UCSD-AML1 (cell line): ENCODE measurements at regions not wholly inside any gene's neighbourhood (a gene's known extent, or its start where the extent isn't known, plus 50 kb on each side); places are given as distances from the start of the nearest gene placed in this dataset.
"Not testable (repeated sequence)": the region's sequence is repeated elsewhere in the genome, so short reads cannot be mapped to it uniquely, and the experiment has no call there.

Source experiments
- DNase-seq: peaks from one replicate; lab custom pipeline; 2025; ENCODE audit not compliant: unreplicated experiment; lab: John Stamatoyannopoulos, UW

DNA sequence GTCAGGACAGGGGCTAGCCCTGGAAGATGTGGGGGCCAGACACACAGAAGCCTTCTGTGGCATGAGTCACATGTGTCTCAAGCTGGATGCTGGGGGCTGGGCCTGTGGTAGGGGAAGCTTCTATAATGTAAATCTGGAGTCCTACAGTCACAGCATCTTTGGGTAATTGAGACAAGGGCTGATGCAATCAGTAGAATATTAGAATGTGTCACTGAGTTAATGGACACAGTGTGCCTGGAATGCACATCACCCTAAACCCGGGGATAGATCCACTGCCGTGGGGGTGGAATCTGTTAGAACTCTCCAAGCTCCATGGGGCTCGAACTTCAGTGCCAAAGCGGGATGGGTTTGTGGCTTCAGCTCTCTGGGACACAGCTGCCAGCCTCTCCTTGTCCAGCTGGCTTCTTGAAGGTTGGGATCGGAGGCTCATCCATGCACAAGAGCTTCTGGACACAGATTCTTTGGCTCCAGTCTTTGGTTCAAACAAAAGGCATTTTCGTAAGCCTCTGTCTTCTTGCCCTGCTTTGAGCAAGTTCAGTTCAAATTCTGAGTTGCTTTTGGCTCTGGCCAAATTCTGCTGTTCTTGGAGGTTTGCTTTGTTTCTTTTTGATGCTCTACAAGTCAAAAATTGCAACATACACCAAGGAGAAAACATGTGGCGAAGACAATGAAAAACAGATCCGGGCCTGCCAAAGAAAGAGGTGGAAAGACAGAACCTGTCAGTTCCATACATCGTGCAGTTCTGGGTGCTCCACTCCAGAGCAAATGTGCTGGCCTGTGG lies 194.8 kb upstream of the ZNF32 start:
- DNase-seq, result no peak

GRCh38 chr10:43842496-43842895 lies 193.8 kb upstream of the ZNF32 start:
- DNase-seq, result no peak

DNA sequence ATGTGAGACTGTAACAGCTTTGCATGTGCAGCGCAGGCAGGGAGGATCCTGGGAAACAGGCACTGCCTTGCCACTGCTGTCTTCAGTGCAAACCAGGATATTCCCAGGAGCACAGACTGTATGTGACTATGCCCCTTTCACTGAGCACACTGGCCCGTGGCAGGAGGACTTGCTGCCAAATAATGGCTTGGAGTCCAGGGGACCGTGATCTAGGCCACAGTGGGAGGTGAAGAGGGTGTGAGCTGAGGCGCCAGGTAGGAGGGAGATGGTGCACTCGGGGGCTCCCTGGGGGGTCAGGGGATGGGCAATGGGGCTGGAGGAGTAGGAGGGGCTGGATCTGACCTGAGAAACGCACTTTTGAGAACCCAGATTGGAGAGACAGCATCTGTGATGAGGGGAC lies 193.4 kb upstream of the ZNF32 start:
- DNase-seq, result no peak

- DNase-seq, result no peak
Measured at GRCh38 chr10:43839973-43840372, 191.3 kb upstream of the ZNF32 start.

- not testable (repeated sequence) for DNase-seq
Measured at GRCh38 chr10:43834751-43835150, 186.1 kb upstream of the ZNF32 start.

- DNase-seq, result no peak
Measured at GRCh38 chr10:43827853-43828252, 179.2 kb upstream of the ZNF32 start.

DNA sequence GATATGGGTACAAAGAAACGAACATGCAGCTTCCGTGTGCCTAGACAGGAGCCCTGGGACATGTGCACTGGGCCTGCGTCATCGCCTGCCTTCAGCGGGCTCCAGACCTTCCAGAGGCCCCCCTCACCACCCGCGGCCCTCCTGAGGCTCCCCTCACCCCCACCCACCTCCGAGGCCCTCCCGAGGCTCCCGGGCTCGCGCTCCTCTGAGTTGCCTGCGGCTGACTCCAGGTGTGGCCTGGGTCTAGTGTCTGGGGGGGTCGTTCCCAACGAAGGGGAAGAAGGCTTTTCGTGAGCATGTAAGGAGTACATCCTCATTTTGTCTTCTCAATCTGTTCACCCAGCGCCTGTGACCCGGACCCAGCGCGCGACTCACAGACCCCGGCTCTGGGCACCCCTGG lies 177.3 kb upstream of the ZNF32 start:
- DNase-seq, result no peak

GRCh38 chr10:43825421-43825820 lies 176.7 kb upstream of the ZNF32 start:
- DNase-seq, result no peak

- DNase-seq, result no peak
Measured at GRCh38 chr10:43824934-43825333, 176.3 kb upstream of the ZNF32 start.

DNA sequence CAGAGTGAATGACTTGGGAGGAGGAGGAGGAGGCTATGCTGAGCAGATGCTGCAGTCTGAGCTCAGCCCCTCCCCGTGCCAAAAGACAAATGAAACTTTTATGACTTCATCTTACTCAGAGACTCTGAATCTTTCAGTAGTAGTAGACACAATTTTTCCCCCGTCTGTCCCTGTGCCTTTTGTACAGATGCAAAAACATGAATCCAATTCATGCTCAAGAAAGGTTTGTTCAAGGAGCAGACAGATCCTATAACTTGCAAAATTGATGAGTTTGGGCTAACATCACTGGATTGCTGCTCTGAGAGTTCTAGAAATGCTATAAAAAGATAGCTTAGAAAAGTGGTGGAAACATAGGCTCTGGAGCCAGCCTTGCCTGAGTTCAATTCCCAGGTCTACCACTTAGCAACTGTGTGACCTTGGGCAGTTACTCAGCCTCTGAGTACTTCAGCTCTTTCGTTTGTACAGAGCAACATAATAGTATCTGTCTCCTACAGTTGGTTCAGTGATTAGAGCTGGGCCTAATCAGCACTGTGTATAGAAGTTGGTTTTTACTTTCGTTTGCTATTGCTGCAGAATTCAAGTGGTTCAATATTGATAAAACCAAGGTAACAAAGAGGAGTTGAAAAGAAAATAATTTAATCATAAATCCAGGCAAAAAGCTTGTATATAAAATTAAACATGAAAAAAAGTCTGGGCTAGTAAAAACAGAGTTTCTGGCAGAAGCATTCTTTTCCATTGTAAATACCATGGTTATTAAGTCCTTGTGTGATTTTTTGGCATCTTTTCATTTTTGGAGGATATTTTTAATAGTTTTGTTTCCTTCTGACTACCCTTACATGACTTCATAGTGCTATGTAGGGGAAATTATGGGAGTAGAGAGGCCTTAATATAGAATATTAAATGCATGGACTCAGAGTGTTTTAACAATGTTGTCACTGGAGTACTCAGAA lies 174.2 kb upstream of the ZNF32 start:
- DNase-seq, result no peak

DNA sequence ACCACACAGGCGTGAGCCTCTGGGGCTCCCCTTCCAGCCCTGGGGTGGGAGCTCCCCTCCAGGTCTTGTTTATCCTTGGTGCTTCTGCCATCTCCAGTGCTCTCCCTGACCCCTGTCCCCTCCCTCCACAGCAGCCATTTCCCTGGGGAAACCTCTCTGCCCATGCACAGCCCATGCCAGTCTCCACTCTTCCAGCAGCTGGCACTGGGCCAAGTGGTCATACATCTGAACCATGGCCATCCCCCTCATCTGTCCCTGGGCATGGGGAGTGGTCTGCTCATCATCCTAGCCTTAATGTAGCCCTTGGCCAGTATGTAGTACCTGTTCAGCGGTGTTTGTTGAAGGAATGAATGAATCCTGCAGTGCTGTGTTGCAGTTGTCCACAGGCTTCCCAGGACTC lies 172.4 kb upstream of the ZNF32 start:
- no peak for DNase-seq

DNA sequence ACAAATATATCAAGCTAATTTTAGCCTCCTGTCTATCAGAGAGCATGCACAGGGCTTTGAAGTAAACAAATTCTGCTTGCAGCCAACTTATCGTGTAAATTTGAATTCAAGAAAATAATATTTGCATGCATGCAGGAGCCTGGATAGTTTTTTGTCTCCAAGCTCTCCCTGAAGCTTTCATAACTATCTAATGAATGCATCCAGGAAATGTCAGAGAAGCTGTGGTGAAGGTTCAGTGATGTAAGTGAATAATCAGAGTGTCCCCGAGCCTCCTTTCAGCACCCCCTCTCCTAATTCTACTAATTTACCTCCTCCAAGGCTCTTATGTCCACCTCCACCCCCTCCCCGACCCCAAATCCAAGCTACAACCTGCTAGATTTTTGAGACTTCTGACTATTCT lies 172.0 kb upstream of the ZNF32 start:
- no peak for DNase-seq

DNA sequence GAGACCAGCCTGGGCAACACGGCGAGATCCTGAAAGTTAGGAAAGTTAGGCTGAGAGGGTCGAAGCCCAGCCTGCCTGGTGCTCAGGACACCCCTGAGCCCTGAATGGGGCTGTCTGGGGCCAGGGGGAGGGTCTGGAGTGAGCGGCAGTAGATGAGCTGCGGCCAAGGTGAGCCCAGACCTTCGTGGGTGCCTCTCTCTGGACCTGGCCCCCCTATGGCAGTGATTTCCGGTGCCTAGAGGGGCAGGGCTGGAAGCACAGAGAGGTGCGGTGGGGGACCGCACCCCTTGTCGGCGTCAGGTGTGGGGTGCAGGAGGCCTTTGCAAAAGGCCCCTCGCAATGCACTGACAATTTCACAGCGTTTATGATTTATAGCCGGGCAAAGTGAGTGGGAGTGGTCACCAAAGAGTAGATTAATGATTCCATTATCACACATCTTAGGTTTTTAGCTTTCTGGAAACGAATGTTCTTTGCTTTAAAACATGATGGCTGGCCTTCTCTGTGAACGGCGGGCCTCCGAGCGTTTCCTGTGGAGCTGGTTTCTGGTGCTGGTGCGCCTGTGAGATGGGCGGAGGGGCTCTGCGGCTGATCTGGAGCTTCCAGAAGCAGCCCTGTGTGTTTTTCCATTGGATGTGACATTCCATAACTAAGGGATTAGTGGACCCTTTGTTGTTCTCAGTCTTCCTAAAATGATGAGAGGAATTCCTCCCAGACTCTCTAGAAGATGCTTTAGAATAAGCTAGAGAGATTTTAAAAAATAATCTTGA lies 171.0 kb upstream of the ZNF32 start:
- DNase-seq, result no peak

GRCh38 chr10:43818687-43819086 lies 170.0 kb upstream of the ZNF32 start:
- DNase-seq, result no peak

GRCh38 chr10:43817368-43817767 lies 168.7 kb upstream of the ZNF32 start:
- DNase-seq, result no peak

DNA sequence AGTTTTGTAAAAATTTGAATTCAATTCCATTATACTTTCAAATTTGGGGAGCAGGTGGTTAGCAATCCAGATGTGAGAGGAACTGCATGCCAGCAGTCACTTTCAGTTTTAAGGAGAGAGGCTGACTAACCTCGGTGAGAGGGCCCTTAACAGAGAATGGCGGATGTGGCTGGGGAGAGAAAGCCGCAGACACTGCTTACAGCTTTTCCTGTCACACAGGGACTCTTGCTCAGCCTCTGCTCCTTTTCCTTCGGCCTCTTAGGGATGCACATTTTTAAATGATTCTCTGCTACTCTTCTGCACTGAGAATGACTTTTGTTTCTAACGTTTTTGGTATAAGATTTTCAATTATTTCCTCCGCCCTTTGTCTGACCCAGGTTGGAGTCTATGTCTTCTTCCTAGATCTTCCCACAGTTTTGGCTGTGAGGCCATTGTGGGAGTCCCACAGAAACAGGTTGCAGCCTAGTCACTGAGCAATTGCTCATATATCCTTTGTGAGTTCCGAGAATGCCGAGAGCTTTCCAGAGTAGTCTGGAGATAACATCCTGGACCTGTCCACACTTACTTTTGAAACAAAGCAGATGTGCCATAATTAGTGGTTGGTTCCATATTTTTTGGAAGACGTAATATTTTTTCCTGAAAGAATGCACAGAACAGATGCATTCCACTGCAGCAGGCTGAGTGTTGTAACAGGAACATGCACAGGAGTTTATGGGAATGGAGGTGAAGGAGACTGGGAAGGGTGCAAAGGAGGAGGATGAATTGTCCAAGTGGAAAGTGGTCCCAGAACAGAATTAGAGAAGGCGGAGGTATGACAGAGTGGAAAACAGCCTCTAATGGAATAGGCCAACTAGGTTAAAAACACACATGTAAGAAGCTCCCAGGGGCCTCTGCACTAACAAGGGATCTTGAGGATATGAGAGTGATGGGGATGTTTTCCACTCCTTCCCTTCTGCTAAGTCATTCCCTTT lies 168.0 kb upstream of the ZNF32 start:
- peak; percentile 64 for DNase-seq

DNA sequence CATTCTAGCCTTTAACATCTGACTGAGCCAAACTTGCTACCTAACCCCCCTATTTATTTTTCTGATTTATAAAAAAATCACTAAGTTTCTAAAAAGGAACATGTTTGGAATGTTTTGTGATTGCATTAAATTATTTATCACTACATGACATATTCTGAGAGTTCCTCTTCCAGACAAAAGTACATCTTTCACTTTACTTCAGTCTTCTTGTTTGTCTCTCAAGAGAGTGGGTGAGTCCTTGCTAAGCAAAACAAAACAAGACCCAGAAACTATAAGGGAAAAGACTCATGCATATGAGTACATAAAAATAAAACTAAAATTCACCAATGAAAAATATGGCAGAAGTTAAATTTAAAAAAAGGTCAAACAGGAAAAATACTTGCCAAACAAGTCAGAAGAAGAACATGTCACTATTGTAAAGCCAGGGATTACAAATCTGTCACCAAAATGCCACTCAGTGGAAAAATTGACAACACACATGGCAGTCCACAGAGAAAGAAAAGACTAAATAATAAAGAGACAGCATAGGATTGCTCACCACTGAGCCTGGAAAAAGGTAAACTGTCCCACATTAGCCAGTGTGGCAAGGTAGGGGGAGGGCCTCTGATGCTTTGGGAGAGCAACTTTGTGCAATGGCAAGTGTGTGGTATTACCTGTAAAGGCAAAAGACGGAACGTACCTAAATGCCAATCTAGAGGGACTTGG lies 166.7 kb upstream of the ZNF32 start:
- no peak for DNase-seq

DNA sequence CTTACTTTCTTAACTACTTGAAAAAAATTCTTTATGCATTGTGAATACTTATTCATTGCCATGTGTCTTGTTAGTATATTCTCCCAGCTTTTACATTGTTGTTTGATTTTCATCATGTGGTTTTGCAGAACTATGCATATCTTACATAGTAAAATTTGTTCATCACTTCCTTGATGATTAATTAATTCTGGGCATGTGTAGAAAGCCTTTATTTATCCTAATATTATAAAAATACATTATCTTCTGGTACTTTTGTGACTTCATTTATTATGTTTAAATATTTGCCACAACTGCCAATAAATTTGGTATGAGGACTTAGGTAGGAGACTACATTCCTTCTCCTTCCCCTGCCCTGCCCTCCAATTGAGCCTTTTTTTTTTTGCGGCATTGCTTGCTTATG lies 166.0 kb upstream of the ZNF32 start:
- no peak for DNase-seq

DNA sequence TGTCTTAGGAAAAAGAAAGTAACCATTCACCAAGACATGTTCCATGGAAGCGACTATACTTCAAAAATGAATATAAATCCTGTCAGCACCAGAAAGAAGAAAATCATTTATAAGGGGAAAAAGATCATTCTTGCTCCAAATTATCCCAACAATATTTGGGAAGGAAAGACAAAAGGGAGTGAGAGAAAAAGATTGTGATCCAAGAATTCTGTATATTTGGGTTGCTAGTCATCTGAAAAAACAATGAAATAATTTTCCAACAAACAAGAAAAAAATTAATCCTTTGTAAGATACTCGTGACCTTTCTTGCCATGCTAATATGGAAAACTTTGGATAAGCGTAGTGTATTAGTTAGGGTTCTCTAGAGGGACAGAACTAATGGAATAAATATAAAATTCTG lies 163.2 kb upstream of the ZNF32 start:
- DNase-seq, result no peak
